ENCODE measurements at regions not wholly inside any gene's neighbourhood (a gene's known extent, or its start where the extent isn't known, plus 50 kb on each side); places are given as distances from the start of the nearest gene placed in this dataset.

DNA sequence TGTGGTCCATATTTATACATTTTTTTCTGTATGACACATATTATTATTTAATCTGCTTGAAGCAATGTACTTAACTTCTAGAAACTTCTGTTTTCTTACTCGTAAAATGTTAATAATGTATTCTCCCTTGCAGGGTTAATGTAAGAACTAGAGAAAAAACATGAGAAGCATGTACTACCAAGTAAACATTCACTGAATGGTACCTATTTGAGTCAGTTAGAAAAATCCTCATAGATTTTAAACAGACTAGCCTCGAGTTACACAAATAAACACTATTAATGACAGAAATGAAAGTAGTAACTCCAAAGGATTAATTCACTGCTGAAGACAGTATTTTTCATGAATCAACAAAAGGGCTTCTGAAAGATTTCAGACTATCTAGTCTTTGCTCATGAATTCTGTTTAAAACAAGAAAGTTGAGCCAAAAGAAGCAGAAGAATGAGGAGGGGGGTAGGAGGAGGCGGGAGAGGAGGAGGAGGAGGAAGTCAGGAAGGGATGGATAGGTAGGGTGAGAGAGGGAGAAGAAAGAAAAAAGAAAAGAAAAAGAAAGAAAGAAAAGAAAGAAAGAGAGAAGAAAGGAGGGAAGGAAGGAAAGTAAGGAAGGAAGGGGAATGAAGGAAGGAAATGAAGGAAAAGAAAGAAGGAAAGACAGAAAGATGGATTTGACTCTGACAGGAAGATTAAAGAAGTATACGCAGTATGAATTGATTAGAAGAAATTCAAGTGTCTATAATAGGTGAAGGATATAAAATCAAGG, 68.2 kb upstream of the CCDC91 start:
- TF ChIP-seq, protein P1, sequence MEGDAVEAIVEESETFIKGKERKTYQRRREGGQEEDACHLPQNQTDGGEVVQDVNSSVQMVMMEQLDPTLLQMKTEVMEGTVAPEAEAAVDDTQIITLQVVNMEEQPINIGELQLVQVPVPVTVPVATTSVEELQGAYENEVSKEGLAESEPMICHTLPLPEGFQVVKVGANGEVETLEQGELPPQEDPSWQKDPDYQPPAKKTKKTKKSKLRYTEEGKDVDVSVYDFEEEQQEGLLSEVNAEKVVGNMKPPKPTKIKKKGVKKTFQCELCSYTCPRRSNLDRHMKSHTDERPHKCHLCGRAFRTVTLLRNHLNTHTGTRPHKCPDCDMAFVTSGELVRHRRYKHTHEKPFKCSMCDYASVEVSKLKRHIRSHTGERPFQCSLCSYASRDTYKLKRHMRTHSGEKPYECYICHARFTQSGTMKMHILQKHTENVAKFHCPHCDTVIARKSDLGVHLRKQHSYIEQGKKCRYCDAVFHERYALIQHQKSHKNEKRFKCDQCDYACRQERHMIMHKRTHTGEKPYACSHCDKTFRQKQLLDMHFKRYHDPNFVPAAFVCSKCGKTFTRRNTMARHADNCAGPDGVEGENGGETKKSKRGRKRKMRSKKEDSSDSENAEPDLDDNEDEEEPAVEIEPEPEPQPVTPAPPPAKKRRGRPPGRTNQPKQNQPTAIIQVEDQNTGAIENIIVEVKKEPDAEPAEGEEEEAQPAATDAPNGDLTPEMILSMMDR (IDR thresholded peaks at IDR 0.05) = no peak
- DNase-seq (ENCODE audit: low spot score) = no peak
- ATAC-seq (ENCODE audit: low FRiP score) = no peak

DNA sequence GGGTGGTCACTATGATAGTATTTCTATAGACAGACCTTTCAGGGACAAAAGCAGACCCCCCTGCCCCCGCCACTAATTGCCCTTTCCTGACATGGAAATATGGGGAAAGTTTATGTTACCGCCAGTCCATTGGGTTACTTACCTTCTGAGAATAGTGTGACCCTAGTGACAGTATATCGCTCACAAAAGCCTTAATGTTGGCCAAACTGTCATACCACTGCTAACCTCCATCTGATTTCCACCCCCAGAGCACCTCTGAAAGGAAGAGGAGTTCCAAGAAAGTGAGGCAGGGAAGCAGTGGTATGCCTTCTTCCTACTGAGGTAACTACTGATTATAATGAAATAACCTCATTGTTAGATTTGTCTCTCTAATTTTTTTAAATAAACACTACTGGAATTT, 67.5 kb upstream of the CCDC91 start:
- ATAC-seq (ENCODE audit: low FRiP score) (no peak), DNase-seq (ENCODE audit: low spot score) (no peak)
- TF ChIP-seq, protein P1 (IDR thresholded peaks at IDR 0.05) = no peak

DNA sequence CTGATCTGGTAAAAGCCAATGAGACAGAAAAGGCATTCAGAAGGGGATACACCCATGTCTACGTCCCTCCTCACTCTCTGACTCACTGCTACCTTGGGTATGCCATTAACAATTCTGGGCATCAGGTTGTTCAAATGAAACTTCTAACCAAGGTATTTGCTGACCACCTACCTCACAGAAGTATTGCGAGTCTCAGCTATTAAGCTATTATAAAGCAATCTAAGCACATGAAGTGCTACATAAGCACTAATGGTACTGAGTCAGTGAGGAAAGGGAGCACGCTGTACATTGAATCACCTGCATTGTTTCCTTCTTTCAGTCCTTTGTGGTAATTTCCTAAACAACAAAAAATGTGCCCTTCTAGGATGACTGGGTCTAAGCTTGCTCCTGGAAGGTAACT, 62.8 kb upstream of the CCDC91 start:
- ATAC-seq (ENCODE audit: low FRiP score) = no peak
- DNase-seq (ENCODE audit: low spot score) = no peak
- TF ChIP-seq, protein P1 (IDR thresholded peaks at IDR 0.05) = no peak

DNA sequence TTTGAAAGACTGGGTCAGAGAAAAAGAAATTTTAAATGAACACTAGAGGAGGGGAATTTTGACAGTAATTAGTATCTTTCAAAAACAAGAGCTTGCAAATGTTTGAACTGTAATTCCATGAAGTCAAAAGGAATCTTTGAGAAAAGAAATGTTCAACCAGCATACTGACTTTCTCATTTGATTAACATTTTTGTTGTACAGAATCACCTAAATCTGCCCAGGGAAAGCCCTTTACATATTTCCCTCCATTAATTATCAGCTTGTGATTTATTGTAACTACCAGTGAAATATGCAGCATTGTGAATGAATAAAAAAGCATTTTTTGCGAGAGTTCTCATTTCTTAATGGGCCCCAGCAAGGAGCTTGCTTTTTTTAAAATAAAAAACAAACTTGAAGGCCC, 61.2 kb upstream of the CCDC91 start:
- no peak for ATAC-seq (ENCODE audit: low FRiP score)
- TF ChIP-seq, protein P1 (IDR thresholded peaks at IDR 0.05) = no peak
- DNase-seq (ENCODE audit: low spot score) = no peak

DNA sequence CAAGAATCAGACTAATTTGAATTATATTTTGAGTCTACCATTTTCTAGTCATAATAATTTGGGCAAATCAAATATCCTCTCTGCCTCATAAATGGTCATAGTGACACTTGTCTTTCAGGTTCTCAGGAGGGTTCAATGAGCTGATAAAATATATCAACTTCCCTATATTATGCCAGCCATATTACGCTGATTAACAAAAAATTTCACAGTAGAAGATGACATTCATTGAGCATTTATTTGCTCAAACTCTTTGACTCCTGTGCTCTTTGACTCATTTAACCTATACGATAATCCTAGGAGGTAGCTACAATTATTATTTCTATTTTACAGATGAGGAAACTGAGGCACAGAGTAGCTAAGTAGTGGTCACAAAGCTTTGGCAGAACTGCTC, 60.0 kb upstream of the CCDC91 start:
- ATAC-seq (ENCODE audit: low FRiP score) (no peak), DNase-seq (ENCODE audit: low spot score) (no peak)
- TF ChIP-seq, protein P1 (IDR thresholded peaks at IDR 0.05) = no peak

DNA sequence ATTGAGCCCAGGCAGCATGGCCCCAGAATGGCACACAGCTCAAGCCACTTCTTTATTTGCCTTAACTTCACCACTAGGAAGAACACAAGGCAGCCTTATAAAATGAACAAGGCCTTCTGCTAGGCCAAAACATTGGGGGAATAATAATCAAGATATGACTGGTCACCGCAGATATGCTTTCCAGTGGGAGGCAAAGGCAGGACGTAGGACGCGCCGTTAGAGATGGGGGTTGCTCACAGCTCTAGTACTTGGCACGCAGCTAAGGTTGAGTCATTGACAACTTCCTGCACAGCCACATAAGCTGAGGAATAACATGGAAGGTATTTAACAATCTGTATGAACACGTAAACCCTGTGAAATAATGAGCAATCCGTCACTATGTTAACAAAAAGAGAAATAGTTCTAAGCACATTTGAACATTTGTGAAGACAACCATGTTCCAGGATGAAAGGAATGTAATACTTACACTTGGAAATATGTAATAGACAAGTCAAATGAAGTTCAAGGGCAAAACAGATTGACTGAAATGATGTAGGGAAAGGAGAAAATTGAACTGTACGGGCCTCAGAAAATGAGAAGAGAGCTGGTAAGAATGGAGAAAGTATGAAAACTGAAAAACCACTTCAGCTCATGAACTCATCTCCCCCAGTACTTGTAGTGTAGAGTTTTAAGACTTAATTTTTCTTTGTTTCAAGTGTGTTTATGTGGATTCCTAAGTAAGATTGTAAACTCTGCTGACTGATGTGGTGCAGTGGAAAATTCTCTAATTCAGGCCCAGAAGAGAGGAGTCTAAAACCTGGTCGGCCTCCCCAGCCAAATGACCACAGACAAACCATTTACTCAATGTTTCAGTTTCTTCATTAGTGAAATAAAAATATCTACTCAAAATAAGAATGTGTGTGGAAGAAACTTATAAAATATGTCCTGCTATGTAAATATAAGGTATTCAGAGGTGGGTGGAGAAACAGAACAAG, 59.3 kb upstream of the CCDC91 start:
- ATAC-seq (ENCODE audit: low FRiP score) (peak; percentile 96), DNase-seq (ENCODE audit: low spot score) (peak; percentile 24)
- TF ChIP-seq, protein P1 (IDR thresholded peaks at IDR 0.05) = no peak
